BJ (cell line): ENCODE measurements at regions not wholly inside any gene's neighbourhood (a gene's known extent, or its start where the extent isn't known, plus 50 kb on each side); places are given as distances from the start of the nearest gene placed in this dataset.

Source experiments
- CTCF ChIA-PET: fragments of 350-600 bp; formaldehyde crosslinking; extraction: SDS; loops from one replicate; lab custom pipeline; 2021; ENCODE audit warnings: antibody characterized with exemption, inconsistent platforms; lab: Yijun Ruan, JAX
- POLR2A ChIA-PET: fragments of 300-600 bp; sonication (Branson Sonifier 250); formaldehyde crosslinking; extraction: SDS; loops from one replicate; lab custom pipeline; 2021; ENCODE audit warnings: antibody characterized with exemption; lab: Charles Lee
- DNase-seq: peaks from one replicate; pipeline ENCODE4 v3.0.0-alpha.2; 2011; ENCODE audit warnings: low read depth
- H3K27me3 ChIP-seq: 2 replicates; pipeline ENCODE4 v1.6.0; 2011; ENCODE audit warnings: low read length; ENCODE audit not compliant: control insufficient read depth, insufficient read depth
- H3K36me3 ChIP-seq: 2 replicates; pipeline ENCODE4 v1.5.1; 2011; ENCODE audit warnings: low read length; ENCODE audit not compliant: control insufficient read depth, insufficient read depth
- H3K4me3 ChIP-seq: 2 replicates; pipeline ENCODE4 v1.5.1; 2011; ENCODE audit warnings: low read depth, mild to moderate bottlenecking, control low read depth, low read length
- CTCF ChIP-seq: IDR thresholded peaks from 2 replicates; pipeline ENCODE4 v1.5.1; 2011; ENCODE audit warnings: low read depth, mild to moderate bottlenecking, control low read depth, inconsistent platforms, low read length, moderate library complexity; ENCODE audit not compliant: insufficient read depth

GRCh38 chrX:149992918-149993317 is 54.6 kb upstream of the EOLA2 start:
- Histone ChIP-seq H3K36me3 (no peaks in the 10 kb centered on the region), H3K4me3 (no peak overlapping the region), H3K27me3 (no peaks in the 10 kb centered on the region)
- no peak for TF ChIP-seq CTCF
- ChIA-PET CTCF (interaction anchor here (1.3 kb wide), 1 partner anchor 23 kb away, joined by 3 read pairs; no protein-coding TSS in a partner anchor), POLR2A (no interaction called here)
- DNase-seq: no peak

DNA sequence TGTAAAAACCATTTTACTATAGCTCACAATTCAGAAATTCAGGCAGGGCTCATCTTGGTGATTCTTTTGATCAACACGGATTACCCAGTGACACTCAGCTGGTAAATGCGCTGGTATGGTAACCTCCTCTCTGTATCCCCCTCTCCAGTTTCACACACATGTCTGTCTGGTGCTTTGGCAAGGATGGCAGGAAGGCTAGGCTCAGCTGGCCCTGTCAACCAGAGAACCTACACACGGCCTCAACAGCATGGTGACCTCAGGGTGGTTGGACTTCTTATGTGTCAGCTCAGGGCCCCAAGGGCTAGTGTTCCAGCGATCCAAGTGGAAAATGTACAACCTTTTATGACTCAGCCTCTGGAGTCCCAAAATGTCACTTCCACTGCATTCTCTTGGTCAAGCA is 55.7 kb upstream of the EOLA2 start:
- DNase-seq: no peak
- POLR2A ChIA-PET: no interaction called here
- no peak for TF ChIP-seq CTCF

GRCh38 chrX:149996515-149996914 is 58.2 kb upstream of the EOLA2 start:
- ChIA-PET POLR2A (no interaction called here), CTCF (no interaction called here)
- Histone ChIP-seq H3K36me3 (no peaks in the 10 kb centered on the region; the same call in 1 of the 2 replicates), H3K4me3 (no peak overlapping the region), H3K27me3 (no peaks in the 10 kb centered on the region)
- DNase-seq: no peak
- no peak for TF ChIP-seq CTCF

More for the DNA sequence above, 55.7 kb upstream of the EOLA2 start:
- no peaks in the 10 kb centered on the region for H3K27me3 ChIP-seq
- no peaks in the 10 kb centered on the region; the same call in 1 of the 2 replicates for H3K36me3 ChIP-seq
- H3K4me3 ChIP-seq: no peak overlapping the region
- CTCF ChIA-PET: no interaction called here

DNA sequence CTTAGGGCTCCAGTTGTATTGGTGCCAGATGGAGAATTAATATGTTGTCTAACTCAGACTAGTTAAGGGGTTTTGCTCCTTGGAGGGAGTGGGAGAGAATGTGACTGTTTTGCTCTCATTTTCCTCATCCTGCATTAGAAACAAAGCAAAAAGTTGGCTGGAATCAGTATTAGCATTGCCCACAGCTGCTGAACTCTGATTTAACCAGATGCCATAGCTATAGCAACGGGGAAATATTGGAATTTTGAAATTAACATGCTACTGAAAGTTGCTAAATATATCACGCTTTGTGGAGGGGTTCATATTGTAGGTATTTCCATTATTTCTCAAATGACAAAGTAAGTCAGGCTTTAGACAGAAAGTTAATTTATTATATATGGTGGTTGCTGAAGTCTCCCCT is 66.7 kb upstream of the EOLA2 start:
- ChIA-PET CTCF (no interaction called here), POLR2A (no interaction called here)
- no peaks in the 10 kb centered on the region for H3K27me3 ChIP-seq
- no peak for TF ChIP-seq CTCF
- no peaks in the 10 kb centered on the region for H3K36me3 ChIP-seq
- no peak for DNase-seq
- no peak overlapping the region for H3K4me3 ChIP-seq

DNA sequence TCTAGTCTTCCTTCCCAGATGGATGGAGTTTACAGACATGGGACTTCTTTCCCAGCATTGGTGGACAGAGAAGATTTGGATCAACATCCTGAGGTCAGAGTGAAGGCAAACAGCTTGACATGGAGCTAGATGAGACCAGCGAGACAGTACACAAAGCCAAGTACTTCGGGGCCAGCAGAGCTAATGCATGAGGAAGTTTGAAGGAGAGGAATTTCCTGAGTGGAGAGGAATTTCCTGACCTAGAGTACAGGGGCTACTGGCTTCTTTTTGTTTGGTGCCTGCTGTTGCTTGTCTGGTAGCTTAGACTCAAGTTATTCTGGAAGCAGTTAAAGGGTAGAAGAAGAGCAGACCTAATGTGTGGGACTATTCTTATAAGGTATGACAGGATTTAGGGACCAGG is 69.1 kb upstream of the EOLA2 start:
- POLR2A ChIA-PET: no interaction called here
- Histone ChIP-seq H3K36me3 (no peaks in the 10 kb centered on the region), H3K4me3 (no peak overlapping the region), H3K27me3 (no peaks in the 10 kb centered on the region)
- TF ChIP-seq CTCF: no peak
- CTCF ChIA-PET: interaction anchor here (0.7 kb wide), 1 partner anchor 17 kb away, joined by 3 read pairs; no protein-coding TSS in a partner anchor
- DNase-seq: no peak
